ENCODE measurements at regions not wholly inside any gene's neighbourhood (a gene's known extent, or its start where the extent isn't known, plus 50 kb on each side); places are given as distances from the start of the nearest gene placed in this dataset.
"Not testable (repeated sequence)": the region's sequence is repeated elsewhere in the genome, so short reads cannot be mapped to it uniquely, and the experiment has no call there.

DNA sequence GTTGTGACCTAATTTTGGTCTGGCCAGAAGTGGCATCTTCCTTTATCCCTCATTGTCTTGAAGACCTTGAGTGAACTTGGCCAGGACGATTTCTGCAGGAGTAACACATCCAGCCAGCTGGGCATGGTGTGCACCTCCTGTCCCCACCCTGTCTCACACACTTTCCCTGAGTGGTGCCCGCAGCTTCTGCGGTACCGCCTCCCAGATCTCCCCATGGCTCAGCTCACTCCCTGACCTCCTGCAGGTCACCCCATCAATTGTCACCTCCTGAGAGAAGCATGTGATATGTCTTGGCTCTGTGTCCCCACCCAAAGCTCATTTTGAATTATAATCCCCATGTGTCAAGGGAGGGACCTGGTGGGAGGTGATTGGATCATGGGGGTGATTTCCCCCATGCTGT, 50.2 kb upstream of the TP53I11 start:
- no peak for DNase-seq (ENCODE audit: low spot score)

DNA sequence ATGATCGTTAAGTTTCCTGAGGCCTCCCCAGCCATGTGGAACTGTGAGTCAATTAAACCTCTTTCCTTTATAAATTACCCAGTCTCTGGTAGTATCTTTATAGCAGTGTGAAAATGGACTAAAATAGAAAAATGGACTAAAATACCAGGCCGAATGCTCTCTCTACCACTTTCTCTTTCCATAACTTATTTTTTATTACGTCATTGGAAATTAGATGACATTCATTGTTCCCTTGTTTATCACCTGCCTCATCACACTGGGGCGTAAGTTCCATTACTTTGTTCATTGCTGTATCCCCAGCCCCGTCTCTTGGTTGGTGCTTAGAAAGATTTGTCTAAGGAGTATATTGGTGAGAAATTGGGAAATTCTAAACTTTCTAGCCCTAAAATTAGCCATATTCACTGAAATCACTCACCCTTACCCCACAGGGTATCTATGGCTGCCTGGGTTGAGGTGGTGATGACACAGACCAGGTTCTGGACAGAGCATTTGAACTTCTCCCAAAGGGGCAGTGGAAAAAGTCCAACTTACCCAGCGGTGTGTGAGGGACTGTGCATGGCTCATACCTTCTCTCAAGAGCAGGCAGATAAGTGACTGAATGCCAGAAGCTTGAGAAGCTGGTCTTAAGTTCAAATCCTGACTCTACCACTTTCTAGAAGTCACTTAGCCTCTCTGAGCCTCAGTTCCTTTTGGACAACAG, 50.9 kb upstream of the TP53I11 start:
- DNase-seq (ENCODE audit: low spot score) = no peak

DNA sequence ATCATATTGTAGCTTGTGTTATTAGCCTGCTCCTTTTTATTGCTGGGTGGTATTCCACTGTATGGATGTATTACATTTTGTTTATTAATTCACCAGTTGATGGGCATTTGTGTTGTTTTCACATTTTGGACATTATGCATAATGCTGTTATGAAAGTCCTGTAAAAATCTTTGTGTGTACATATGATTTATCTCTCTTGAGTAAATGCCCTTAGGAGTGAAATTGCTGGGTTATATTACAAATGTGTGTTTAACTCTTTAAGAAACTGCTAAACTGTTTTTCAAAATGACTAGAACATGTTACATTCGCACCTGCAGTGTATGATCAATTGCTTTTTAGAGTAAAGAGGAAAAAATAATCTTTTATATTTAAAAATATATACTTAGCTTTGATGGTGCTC, 54.4 kb upstream of the TP53I11 start:
- DNase-seq (ENCODE audit: low spot score) = no peak

DNA sequence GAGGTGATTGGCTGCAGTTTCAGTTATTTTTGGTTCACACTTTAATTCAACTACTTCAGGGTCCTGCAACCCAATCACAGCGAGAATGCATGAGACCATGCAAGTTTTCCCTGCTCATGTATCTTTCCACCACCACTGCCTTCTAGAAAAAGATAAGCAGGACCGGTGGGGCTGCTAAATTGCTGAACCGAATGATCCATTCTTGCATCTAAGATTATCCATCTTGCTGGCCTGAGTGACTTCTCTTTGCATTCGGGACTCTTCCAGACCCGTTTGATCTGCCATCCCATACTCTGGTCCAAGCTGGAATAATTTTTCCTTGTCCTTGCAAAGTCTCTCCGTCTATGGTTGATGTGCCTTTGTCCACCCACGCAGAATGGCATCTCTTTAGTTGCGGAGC, 56.3 kb upstream of the TP53I11 start:
- no peak for DNase-seq (ENCODE audit: low spot score)

DNA sequence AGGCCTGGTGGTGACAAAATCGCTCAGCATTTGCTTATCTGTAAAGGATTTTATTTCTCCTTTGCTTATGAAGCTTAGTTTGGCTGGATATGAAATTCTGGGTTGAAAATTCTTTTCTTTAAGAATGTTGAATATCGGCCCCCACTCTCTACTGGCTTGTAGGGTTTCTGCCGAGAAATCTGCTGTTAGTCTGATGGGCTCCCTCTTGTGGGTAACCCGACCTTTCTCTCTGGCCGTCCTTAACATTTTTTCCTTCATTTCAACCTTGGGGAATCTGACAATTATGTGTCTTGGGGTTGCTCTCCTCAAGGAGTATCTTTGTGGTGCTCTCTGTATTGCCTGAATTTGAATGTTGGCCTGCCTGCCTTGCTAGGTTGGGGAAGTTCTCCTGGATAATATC, 65.3 kb upstream of the TP53I11 start:
- not testable (repeated sequence) for DNase-seq (ENCODE audit: low spot score)

DNA sequence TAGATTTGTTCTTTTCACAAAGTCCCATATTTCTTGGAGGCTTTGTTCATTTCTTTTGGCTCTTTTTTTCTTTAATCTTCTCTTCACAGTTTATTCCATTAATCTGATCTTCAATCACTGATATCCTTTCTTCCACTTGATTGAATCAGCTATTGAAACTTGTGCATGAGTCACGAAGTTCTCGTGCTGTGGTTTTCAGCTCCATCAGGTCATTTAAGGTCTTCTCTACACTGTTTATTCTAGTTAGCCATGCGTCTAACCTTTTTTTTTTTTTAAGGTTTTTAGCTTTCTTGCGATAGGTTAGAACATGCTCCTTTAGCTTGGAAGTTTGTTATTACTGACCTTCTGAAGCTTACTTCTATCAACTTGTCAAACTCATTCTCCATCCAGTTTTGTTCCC, 65.8 kb upstream of the TP53I11 start:
- not testable (repeated sequence) for DNase-seq (ENCODE audit: low spot score)

DNA sequence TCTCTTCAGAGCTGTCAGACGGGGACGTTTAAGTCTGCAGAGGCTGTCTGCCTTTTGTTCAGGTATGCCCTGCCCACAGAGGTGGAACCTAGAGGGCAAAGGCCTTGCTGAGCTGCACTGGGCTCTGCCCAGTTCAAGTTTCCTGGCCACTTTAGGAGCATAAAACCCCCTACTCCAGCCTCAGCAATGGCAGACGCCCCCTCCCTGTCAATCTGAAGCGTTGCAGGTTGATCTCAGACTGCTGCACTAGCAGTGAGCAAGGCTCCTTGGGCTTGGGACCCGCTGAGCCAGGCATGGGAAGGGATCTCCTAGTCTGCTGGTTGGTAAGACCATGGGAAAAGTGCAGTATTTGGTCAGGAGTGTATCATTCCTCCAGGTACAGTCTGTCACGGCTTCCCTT, 66.6 kb upstream of the TP53I11 start:
- DNase-seq (ENCODE audit: low spot score) = no peak

DNA sequence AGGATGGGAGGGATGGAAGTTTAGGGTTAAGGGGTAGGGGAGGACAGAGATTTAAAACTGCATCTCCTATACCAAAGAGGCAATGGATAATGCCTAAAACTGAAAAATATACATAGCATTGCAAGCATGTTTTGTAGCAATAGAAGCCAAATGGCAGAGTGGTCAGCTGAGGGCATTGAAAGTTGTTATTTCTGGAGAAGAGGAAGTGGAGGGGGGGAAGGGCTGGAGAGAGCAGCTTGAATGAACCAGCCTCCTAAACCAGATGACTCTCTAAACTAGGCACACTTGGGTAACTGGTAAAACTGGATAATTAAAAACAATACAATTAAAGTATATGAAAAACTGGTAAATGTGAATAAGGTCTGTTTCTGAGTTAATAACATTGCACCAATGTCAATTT, 70.3 kb upstream of the TP53I11 start:
- peak; percentile 38 for DNase-seq (ENCODE audit: low spot score)

DNA sequence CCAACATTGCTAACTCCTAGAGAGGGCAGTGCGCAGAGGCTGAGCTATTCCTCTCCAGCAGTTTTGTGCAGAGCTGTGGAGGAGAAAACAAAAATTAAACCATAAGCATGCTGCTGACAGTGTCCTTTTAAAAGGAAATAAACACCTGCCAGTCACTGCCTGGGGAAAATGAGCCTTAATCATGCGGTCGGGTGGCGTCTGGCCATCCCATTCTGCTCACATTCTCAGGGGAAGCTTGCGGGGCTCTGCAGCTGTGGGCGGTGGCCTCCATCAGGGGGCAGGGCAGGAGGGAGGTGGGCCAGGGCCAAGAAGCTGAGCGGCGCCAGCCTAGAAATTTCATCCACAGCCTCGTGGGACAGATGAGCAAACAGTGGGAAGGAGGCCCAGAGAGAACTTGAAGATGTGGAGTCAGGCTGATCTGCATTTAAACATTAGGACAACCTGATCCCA, 71.0 kb upstream of the TP53I11 start:
- peak; percentile 26 for DNase-seq (ENCODE audit: low spot score)

DNA sequence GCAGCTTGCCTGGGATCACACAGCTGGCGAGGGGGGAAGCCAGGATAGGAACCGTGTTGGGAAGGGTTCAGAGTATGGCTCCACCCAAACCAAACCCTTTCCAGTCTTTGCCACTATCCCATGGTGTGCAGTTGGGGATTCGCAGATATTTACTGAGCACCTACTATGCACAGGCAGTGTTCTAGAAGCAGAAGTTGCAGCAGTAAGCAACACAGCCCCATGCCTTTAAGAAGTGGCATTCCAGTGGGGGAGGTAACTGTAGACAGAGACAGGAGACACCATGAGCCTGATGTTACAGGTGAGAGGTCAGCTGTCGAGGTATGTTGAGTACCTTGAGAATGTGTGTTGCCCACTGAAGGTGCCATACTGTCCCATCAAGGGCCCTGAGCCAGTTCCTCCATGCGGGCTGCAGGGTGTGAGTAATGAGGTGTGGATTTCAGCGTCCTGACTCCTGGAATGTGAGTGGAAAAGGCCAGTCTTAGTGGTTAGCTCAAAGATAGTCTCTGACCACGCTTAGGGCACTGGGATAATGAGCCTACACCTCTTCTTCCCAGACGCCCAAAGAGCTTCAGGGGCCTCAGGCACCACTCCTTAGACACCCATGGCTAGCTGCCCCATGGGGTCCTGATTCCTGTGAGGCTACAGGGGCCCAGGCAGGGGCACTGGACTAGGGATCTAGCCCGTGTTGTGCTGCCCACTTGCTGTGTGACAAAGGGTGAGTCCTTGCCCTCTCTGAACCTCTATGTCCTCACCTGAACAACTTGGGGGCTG, 71.8 kb upstream of the TP53I11 start:
- no peak for DNase-seq (ENCODE audit: low spot score)

DNA sequence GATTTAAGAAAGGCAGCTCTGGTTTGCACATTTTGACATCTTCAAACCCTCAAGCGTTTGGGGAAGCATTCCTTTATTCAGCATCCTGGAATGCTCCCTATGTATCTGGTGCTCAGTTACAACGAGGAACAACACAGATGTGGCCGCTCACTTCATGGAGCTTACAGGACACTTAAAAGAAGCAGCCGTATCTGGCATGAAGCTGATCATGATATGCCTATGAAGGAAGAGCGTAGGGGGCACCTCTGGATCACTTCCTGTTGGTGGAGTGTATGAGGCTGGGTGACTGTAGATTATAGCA, 72.3 kb upstream of the TP53I11 start:
- DNase-seq (ENCODE audit: low spot score) = no peak

DNA sequence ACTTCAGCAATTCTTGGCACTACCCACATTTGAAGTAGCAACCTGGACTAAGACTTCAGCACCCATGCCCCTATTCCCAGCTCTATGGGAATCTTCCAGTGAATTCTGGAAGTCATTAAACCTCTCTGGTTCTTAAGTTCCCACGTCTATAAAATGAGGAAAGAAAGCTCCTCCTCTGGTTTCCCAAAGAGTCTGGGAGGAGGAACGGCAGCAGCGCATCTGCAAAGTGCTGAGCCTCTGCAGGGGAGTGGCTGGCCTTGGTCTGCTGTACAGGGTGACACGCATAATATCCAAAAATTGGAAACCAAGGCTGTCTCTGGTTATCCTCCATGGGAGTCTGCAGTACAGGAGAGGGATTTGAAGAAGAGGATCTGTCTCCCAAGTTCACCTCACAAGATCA, 73.6 kb upstream of the TP53I11 start:
- DNase-seq (ENCODE audit: low spot score) = no peak

DNA sequence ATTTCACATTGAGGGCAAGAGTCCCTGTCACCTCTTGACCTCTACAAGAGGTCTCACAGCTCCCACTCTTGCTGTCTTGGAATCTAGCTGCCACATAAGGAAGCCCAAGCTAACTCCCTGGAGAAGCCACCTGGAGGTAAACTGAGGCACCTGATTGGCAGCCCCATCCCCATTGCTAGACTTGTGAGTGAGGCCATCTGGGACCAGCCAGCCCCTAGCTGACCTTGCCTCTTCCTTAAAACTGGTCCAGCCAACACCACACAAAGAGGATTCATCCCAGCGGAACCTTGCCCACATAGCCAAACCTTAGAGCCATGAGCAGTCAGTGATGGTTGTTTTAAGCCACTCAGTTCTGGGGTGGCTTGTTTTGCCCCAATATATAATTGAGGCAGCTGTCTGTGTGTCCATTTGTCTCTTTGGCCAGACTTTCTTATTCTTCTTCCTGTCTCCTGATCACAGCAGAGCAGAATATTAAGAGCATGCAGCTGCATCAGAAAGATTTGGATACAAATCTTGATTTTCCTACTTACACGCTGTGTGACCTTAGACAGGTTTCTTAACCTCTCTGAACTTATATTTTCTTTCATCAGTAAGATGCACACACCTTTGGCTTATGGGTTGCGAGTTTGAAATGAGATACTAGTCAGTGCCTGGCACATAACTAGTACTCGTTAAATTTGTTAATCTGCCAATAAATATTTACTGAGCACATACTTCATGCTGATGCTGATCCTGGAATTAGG, 74.3 kb upstream of the TP53I11 start:
- no peak for DNase-seq (ENCODE audit: low spot score)

DNA sequence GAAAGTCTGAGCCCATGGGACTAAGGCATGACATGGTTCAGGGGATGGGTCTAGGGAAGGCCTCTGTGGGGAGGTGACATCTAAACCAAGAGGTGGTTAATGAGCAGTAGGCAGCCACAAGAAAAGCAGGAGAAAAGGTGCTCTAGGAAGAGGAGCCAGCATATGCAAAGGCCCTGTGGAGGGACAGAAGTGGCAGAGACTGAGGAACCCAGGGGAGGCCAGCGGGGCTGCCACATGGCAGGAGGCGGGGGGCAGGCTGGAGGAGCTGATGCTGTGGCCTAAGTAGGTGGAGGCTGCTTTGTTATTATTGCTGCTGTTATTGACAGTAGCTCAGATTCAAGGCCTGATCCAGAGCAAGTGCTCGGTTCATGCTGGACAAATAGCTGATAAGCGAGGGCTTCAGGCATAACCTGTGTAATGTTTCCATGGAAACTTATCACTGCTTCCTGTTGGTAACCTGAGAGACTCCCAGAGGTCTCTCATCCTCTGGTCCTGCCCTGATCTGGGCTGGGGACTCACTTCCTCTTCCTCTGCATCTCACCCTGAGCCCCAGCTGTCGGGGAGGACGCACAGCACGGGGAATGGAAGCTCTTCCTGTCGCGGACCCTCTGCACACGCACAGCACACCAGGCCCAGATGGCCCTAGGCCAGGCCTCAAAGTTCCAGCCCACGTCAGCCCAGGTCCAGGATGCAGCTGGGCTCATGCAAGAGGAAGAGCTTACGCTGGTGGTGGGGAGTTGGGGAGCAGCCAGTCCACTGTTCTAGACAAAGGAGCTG, 75.2 kb upstream of the TP53I11 start:
- DNase-seq (ENCODE audit: low spot score) = peak; percentile 64

DNA sequence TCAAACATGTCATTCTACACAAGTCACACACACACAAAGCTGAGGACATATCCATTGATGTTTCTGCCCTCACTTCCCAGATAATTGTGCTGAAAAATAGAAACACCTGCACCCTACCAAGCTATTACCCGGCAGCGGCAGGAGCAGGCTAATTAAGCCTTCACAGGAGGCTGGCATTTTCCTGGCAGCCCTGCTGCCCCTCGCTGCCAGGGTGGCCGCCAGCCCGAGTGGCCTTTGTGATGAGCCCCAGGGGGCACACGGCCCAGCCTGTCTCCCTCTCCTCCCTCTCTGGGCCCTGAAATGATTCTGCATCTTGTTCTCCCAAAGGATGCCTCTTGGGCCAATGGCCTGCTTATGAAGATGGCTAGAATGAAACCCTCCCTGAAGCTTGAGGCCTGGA, 76.2 kb upstream of the TP53I11 start:
- DNase-seq (ENCODE audit: low spot score) = no peak

DNA sequence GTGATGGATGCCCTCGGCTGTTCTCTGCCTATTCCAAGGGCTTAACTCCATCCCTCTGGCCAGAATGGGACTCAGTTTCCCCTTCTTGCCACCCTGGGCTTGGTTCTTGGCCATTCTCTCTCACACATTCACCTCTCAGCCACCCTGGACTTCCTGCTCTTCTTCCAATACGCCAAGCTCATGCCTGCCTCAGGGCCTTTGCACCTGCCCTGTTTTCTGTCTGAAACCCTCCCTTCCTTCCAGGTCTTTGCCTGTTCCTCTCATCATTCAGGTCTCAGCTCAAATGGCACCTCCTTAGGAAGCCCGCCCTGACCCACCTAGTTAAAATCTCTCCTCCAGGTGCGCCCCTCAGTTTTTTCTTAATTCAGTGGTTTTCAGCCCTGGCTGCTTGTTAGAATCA, 76.6 kb upstream of the TP53I11 start:
- DNase-seq (ENCODE audit: low spot score) = no peak

DNA sequence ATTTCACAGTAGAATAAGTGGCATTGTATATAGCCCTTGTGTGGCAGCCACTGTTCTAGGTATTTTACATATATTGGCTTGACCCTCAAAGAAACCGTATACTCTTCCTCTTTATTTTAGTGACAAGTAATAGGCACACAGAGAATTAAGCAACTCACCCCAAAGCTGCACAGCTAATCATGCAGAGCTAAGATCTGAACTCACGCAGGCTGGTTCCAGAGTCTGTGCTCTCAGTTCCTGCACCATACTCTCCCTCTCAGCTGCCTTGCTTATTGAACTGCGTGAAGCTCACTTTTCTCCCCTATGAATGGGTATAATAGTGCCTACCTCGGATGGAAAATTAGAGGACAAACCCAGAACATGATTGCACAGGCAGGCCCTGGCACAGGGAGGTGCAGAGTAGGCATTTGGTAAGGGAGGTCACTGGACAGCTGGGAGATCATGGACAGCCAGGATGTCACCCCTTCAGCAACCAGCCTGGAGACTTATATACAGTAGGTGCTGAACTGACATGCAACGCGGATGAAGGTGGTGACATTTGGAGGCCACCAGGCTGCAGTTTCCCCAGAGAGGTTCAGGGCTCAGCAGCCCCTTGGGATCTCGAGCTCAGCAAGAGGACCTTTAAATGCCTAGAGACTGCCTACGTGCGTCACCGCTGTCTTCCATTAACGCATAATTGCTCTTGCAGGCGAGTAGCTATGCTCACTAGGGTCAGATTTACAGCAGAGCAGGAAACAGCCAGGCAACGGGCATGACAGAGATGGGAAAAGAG, 78.4 kb upstream of the TP53I11 start:
- DNase-seq (ENCODE audit: low spot score) = no peak

DNA sequence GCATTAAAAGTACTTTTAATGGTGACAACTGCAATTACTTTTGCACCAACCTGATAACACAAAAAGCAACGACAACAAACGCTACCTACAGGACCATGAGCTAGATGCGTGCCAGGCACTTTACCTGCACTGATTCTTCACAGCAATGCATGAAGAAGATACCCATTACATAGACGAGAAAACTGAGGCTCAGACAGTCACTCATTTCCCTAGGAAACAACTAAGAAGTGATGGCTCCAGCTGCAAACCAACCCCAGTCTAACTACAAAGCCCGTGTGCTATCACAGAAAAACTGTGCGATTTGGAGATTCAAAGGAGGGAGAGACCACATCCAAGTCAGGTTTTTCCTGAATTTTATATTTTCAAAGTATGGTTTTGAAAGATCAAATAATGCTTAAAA, 80.1 kb upstream of the TP53I11 start:
- DNase-seq (ENCODE audit: low spot score) = no peak

DNA sequence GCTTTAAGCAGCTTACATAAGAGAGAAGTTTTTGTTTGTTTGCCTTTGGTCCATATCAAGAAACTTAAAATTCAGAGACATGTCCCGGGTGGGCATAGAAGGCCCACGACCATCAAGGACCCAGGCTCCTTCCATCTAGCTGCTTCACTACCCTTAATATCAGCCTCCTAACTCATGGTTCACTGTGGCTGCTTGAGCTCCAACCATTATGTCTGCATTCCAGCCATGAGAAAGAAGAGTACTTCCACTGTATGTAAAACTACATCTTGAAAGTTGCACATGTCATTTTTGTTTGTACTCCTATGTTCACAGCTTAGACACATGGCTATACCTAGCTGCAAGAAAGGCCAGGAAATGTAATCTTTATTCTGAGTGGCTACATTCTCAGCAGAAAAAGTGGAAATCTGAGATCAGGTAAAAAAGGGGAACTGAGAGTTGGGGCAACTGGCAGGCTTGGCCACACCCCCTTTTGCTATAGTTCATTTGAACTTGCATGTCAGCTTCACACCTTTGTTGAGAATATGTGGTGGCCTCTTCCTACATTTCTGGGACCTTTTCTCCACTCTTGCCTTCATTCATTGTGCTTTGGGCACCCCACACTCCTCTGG, 81.3 kb upstream of the TP53I11 start:
- DNase-seq (ENCODE audit: low spot score) = no peak

DNA sequence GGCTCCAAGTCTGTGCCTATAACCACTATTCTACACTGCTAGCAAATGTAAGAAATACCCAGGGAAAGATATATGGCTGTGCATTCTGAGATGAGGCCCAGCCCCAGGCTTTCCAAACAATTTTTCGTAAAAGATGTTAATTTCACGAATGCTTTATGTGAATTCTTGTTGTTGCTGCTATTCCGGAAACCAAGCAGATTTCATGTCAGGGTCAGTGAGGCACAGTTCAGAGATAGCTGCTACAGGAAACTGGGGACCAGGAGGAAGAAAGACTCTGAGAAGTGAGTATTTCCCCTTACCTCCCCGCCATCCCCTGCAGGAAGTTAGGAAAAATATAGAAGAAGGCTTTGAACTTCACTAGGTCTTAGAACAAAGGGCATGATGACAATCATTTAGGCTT, 84.7 kb upstream of the TP53I11 start:
- DNase-seq (ENCODE audit: low spot score) = no peak

DNA sequence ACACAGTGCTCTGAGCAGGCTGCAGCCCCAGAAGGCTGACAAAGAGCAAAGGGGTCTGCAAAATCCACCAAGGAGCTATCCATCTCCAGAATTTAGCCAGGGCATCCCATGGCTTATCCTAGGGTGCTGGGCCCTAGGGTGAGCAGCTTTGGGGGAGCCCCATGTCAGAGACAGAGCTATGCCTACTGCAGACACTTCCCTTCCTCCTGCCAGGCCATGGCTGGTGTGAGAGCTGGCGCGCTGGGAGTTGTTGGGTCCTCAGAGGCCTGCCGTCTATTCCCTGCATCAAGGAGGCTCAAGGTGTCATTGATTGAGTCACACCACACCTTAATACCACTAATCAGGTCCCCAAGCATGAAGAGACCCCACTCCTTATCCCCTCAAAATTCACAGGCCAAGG, 85.3 kb upstream of the TP53I11 start:
- no peak for DNase-seq (ENCODE audit: low spot score)
